ENCODE measurements at regions not wholly inside any gene's neighbourhood (a gene's known extent, or its start where the extent isn't known, plus 50 kb on each side); places are given as distances from the start of the nearest gene placed in this dataset.

GRCh38 chr10:44301781-44302355 is 83.0 kb downstream of the CXCL12 start:
- 71 to 75% methylated on average over 6 of the region's 6 CpGs for WGBS, 2 donors
- H3K27ac ChIP-seq, result no peak overlapping the region
- no peak for ATAC-seq (ENCODE audit: low FRiP score in 2 of 2)
- no peaks in the 10 kb centered on the region for H3K9me3 ChIP-seq
- H3K4me1 ChIP-seq, result no peaks in the 10 kb centered on the region
- no peak for DNase-seq
- no peaks in the 10 kb centered on the region for H3K36me3 ChIP-seq
- TF ChIP-seq POLR2A (IDR thresholded peaks at IDR 0.05), result no peak
- no peak for TF ChIP-seq EP300 (IDR thresholded peaks at IDR 0.05)
- TF ChIP-seq POLR2AphosphoS5 (IDR thresholded peaks at IDR 0.05), result no peak
- H3K4me3 ChIP-seq, result no peak overlapping the region
- no peaks in the 10 kb centered on the region for H3K27me3 ChIP-seq

- Histone ChIP-seq H3K27ac (no peak overlapping the region), H3K9me3 (no peaks in the 10 kb centered on the region), H3K4me1 (no peaks in the 10 kb centered on the region), H3K27me3 (no peaks in the 10 kb centered on the region), H3K36me3 (no peaks in the 10 kb centered on the region), H3K4me3 (no peak overlapping the region)
- ATAC-seq (ENCODE audit: low FRiP score in 2 of 2), result peak in 1 of 2 donors; percentile 29
- WGBS, 2 donors, result 77 to 83% methylated on average over 7 of the region's 7 CpGs
- TF ChIP-seq POLR2AphosphoS5 (IDR thresholded peaks at IDR 0.05) (no peak), CTCF (IDR thresholded peaks at IDR 0.05) (no peak)
- no peak for DNase-seq
Observed at GRCh38 chr10:44300666-44301649, 83.9 kb downstream of the CXCL12 start.

- DNase-seq (no peak), ATAC-seq (ENCODE audit: low FRiP score in 2 of 2) (no peak)
- Histone ChIP-seq H3K27me3 (no peaks in the 10 kb centered on the region), H3K4me3 (no peak overlapping the region), H3K4me1 (peaks cover 0 to 7% (median 4%) of the 10 kb centered on the region in 4 donors), H3K9me3 (no peaks in the 10 kb centered on the region), H3K36me3 (no peaks in the 10 kb centered on the region), H3K27ac (no peak overlapping the region)
- whole genome bisulfite sequencing, 2 donors, result 88% methylated on average over 4 of the region's 4 CpGs
- TF ChIP-seq POLR2AphosphoS5 (IDR thresholded peaks at IDR 0.05), result no peak
- no peak for TF ChIP-seq EP300 (IDR thresholded peaks at IDR 0.05)
- TF ChIP-seq CTCF (IDR thresholded peaks at IDR 0.05), result no peak
- no peak for TF ChIP-seq POLR2A (IDR thresholded peaks at IDR 0.05)
Observed at GRCh38 chr10:44298713-44299112, 86.2 kb downstream of the CXCL12 start.

- H3K36me3 ChIP-seq, result no peaks in the 10 kb centered on the region
- DNase-seq (no peak), ATAC-seq (ENCODE audit: low FRiP score in 2 of 2) (no peak)
- TF ChIP-seq EP300 (IDR thresholded peaks at IDR 0.05) (no peak), POLR2AphosphoS5 (IDR thresholded peaks at IDR 0.05) (no peak), POLR2A (IDR thresholded peaks at IDR 0.05) (no peak)
- 84% methylated on average over 6 of the region's 6 CpGs for whole genome bisulfite sequencing, 2 donors
- H3K27ac ChIP-seq, result no peak overlapping the region
- peaks cover 7 to 12% (median 8%) of the 10 kb centered on the region in 4 donors for H3K4me1 ChIP-seq
- no peaks in the 10 kb centered on the region for H3K27me3 ChIP-seq
- H3K4me3 ChIP-seq, result no peak overlapping the region
- H3K9me3 ChIP-seq, result no peaks in the 10 kb centered on the region
Observed at GRCh38 chr10:44297963-44298362, 86.9 kb downstream of the CXCL12 start.

- no peak overlapping the region for H3K4me3 ChIP-seq
- TF ChIP-seq POLR2A (IDR thresholded peaks at IDR 0.05) (no peak), POLR2AphosphoS5 (IDR thresholded peaks at IDR 0.05) (no peak), CTCF (IDR thresholded peaks at IDR 0.05) (no peak), EP300 (IDR thresholded peaks at IDR 0.05) (no peak)
- peaks cover 7 to 14% (median 8%) of the 10 kb centered on the region in 4 donors for H3K4me1 ChIP-seq
- DNase-seq (no peak), ATAC-seq (ENCODE audit: low FRiP score in 2 of 2) (no peak)
- H3K27me3 ChIP-seq, result no peaks in the 10 kb centered on the region
- WGBS, 2 donors, result 25 to 41% methylated on average over 3 of the region's 3 CpGs
- no peaks in the 10 kb centered on the region for H3K9me3 ChIP-seq
- H3K36me3 ChIP-seq, result no peaks in the 10 kb centered on the region
- H3K27ac ChIP-seq, result no peak overlapping the region
Observed at GRCh38 chr10:44295644-44296241, 89.2 kb downstream of the CXCL12 start.
